HEK293T (cell line): ENCODE measurements at regions not wholly inside any gene's neighbourhood (a gene's known extent, or its start where the extent isn't known, plus 50 kb on each side); places are given as distances from the start of the nearest gene placed in this dataset.

Source experiments
- BHLHE40 ChIP-seq: fragments of 450-650 bp; IDR thresholded peaks from 2 replicates; pipeline ENCODE4 v1.6.1; 2016; ENCODE audit warnings: mild to moderate bottlenecking, moderate library complexity, borderline replicate concordance
- CTBP1 ChIP-seq: fragments of 450-650 bp; IDR thresholded peaks from 2 replicates; pipeline ENCODE4 v1.6.1; 2016; ENCODE audit warnings: borderline replicate concordance
- ELF4 ChIP-seq: fragments of 450-650 bp; IDR thresholded peaks from 2 replicates; pipeline ENCODE4 v1.6.1; 2017; ENCODE audit warnings: antibody characterized with exemption
- FOXA1 ChIP-seq: fragments of 450-650 bp; IDR thresholded peaks from 2 replicates; pipeline ENCODE4 v1.6.1; 2016; ENCODE audit warnings: mild to moderate bottlenecking
- FOXK2 ChIP-seq: fragments of 450-650 bp; IDR thresholded peaks from 2 replicates; pipeline ENCODE4 v1.6.1; 2016; ENCODE audit warnings: mild to moderate bottlenecking
- FOXM1 ChIP-seq: fragments of 450-650 bp; IDR thresholded peaks from 2 replicates; pipeline ENCODE4 v1.6.1; 2017; ENCODE audit warnings: mild to moderate bottlenecking, borderline replicate concordance
- HDGF ChIP-seq: fragments of 450-650 bp; IDR thresholded peaks from 2 replicates; pipeline ENCODE4 v1.6.1; 2017; ENCODE audit warnings: antibody characterized with exemption, borderline replicate concordance
- L3MBTL2 ChIP-seq: fragments of 450-650 bp; conservative IDR thresholded peaks from 2 replicates; pipeline ENCODE4 v1.6.1; 2016; ENCODE audit warnings: mild to moderate bottlenecking
- NFRKB ChIP-seq: fragments of 450-650 bp; IDR thresholded peaks from 2 replicates; pipeline ENCODE4 v1.6.1; 2016; ENCODE audit warnings: mild to moderate bottlenecking, moderate library complexity
- SP1 ChIP-seq: fragments of 450-650 bp; IDR thresholded peaks from 2 replicates; pipeline ENCODE4 v1.6.1; 2017
- SUZ12 ChIP-seq: fragments of 450-650 bp; IDR thresholded peaks from 2 replicates; pipeline ENCODE4 v1.6.1; 2016; ENCODE audit warnings: mild to moderate bottlenecking
- TARDBP ChIP-seq: fragments of 450-650 bp; IDR thresholded peaks from 2 replicates; pipeline ENCODE4 v1.6.1; 2016
- ZNF384 ChIP-seq: fragments of 450-650 bp; IDR thresholded peaks from 2 replicates; pipeline ENCODE4 v1.6.1; 2016
- TF ChIP-seq, protein P1 (sequence below): fragments of 450-650 bp; IDR thresholded peaks from 2 replicates; pipeline ENCODE4 v1.6.1; 2016

DNA sequence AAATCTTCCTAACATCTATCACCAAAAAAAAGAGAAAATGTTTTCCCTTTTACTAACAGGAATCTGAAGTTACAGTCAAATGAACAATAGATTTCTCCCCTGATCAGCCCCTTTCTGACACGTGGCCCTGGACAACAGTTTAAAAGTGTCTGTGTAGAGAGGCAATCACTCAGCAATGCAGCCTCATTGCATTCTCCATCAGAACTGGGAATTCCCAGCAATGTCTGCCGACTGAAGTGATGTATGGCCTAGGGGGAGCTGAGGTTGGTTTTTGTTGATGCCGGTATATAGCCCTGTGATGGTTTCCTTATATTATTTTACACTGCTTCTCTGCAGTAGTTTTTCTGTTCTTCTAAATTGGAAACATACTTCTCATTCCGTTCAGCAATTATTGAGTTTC is 904.3 kb upstream of the CDH8 start:
- TF ChIP-seq, protein P1, sequence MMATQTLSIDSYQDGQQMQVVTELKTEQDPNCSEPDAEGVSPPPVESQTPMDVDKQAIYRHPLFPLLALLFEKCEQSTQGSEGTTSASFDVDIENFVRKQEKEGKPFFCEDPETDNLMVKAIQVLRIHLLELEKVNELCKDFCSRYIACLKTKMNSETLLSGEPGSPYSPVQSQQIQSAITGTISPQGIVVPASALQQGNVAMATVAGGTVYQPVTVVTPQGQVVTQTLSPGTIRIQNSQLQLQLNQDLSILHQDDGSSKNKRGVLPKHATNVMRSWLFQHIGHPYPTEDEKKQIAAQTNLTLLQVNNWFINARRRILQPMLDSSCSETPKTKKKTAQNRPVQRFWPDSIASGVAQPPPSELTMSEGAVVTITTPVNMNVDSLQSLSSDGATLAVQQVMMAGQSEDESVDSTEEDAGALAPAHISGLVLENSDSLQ, result no peak
- no peak for TF ChIP-seq BHLHE40
- no peak for TF ChIP-seq SUZ12
- TF ChIP-seq SP1, result no peak
- no peak for TF ChIP-seq TARDBP
- no peak for TF ChIP-seq CTBP1
- no peak for TF ChIP-seq FOXA1
- no peak for TF ChIP-seq FOXM1
- TF ChIP-seq ELF4, result no peak
- no peak for TF ChIP-seq ZNF384
- TF ChIP-seq FOXK2, result no peak
- no peak for TF ChIP-seq HDGF
- TF ChIP-seq NFRKB, result no peak
- TF ChIP-seq L3MBTL2, result no peak
